H9 (cell line): ENCODE measurements at regions not wholly inside any gene's neighbourhood (a gene's known extent, or its start where the extent isn't known, plus 50 kb on each side); places are given as distances from the start of the nearest gene placed in this dataset.

Experiments used
- DNase-seq: peaks from one replicate; pipeline ENCODE4 v3.0.0-alpha.2; 2017
- H2AFZ ChIP-seq: one replicate; pipeline ENCODE4 v1.6.1; 2013; ENCODE audit warnings: mild to moderate bottlenecking, low read length, control low read depth, moderate library complexity
- H2AK5ac ChIP-seq: 2 replicates; pipeline ENCODE4 v1.6.1; 2013; ENCODE audit warnings: low read length, control low read depth, mixed read lengths; ENCODE audit not compliant: insufficient read length
- H2BK120ac ChIP-seq: one replicate; pipeline ENCODE4 v1.6.1; 2013; ENCODE audit warnings: low read depth, mild to moderate bottlenecking, low read length, control low read depth, inconsistent platforms; ENCODE audit not compliant: poor library complexity, severe bottlenecking
- H2BK12ac ChIP-seq: 2 replicates; pipeline ENCODE4 v1.6.1; 2013; ENCODE audit warnings: low read length, control low read depth, mixed read lengths, low read depth; ENCODE audit not compliant: insufficient read length
- H2BK15ac ChIP-seq: 2 replicates; pipeline ENCODE4 v1.6.1; 2013; ENCODE audit warnings: low read depth, low read length, control low read depth
- H2BK20ac ChIP-seq: one replicate; pipeline ENCODE4 v1.6.1; 2013; ENCODE audit warnings: low read depth, mild to moderate bottlenecking, low read length, control low read depth, inconsistent platforms; ENCODE audit not compliant: poor library complexity, severe bottlenecking
- H2BK5ac ChIP-seq: 2 replicates; pipeline ENCODE4 v1.6.1; 2013; ENCODE audit warnings: low read length, control low read depth, mixed read lengths; ENCODE audit not compliant: insufficient read length
- H3K14ac ChIP-seq: 2 replicates; pipeline ENCODE4 v1.6.1; 2013; ENCODE audit warnings: low read length, control low read depth; ENCODE audit not compliant: insufficient read depth
- H3K18ac ChIP-seq: 2 replicates; pipeline ENCODE4 v1.6.1; 2013; ENCODE audit warnings: low read depth, mild to moderate bottlenecking, mixed read lengths, low read length, control low read depth; ENCODE audit not compliant: insufficient read length
- H3K23ac ChIP-seq: 2 replicates; pipeline ENCODE4 v1.6.1; 2013; ENCODE audit warnings: low read length, control low read depth, mixed read lengths, low read depth; ENCODE audit not compliant: insufficient read length
- H3K23me2 ChIP-seq: 2 replicates; pipeline ENCODE4 v1.6.1; 2013; ENCODE audit warnings: low read depth, mild to moderate bottlenecking, mixed read lengths, low read length, control low read depth; ENCODE audit not compliant: insufficient read length, poor library complexity, severe bottlenecking
- H3K27ac ChIP-seq: 2 replicates; pipeline ENCODE4 v1.5.1; 2013; ENCODE audit warnings: low read length, control low read depth, mixed read lengths, low read depth; ENCODE audit not compliant: insufficient read length
- H3K27me3 ChIP-seq: 2 replicates; pipeline ENCODE4 v1.6.1; 2013; ENCODE audit warnings: low read length, control low read depth, inconsistent platforms; ENCODE audit not compliant: insufficient read depth
- H3K4ac ChIP-seq: 2 replicates; pipeline ENCODE4 v1.6.1; 2013; ENCODE audit warnings: low read depth, mild to moderate bottlenecking, control low read depth, inconsistent platforms, low read length, moderate library complexity
- H3K4me1 ChIP-seq: 2 replicates; pipeline ENCODE4 v1.6.1; 2013; ENCODE audit warnings: low read length, control low read depth, inconsistent platforms; ENCODE audit not compliant: insufficient read depth
- H3K4me2 ChIP-seq: 2 replicates; pipeline ENCODE4 v1.6.1; 2013; ENCODE audit warnings: low read length, control low read depth, mixed read lengths; ENCODE audit not compliant: insufficient read length, insufficient read depth
- H3K56ac ChIP-seq: 2 replicates; pipeline ENCODE4 v1.6.1; 2013; ENCODE audit warnings: low read depth, mild to moderate bottlenecking, mixed read lengths, low read length, control low read depth; ENCODE audit not compliant: insufficient read length
- H3K79me1 ChIP-seq: 2 replicates; pipeline ENCODE4 v1.6.1; 2013; ENCODE audit warnings: low read depth, mild to moderate bottlenecking, moderate library complexity, low read length, control low read depth, inconsistent platforms; ENCODE audit not compliant: insufficient read depth, poor library complexity, severe bottlenecking
- H3K79me2 ChIP-seq: 2 replicates; pipeline ENCODE4 v1.6.1; 2013; ENCODE audit warnings: low read length, control low read depth, inconsistent platforms; ENCODE audit not compliant: insufficient read depth
- H3K9ac ChIP-seq: 2 replicates; pipeline ENCODE4 v1.6.1; 2013; ENCODE audit warnings: low read length, control low read depth, mixed read lengths; ENCODE audit not compliant: insufficient read length; ENCODE audit errors: extremely low read depth
- H3K9me3 ChIP-seq: one replicate; pipeline ENCODE4 v1.6.1; 2013; ENCODE audit warnings: low read depth, low read length, inconsistent platforms; ENCODE audit not compliant: control insufficient read depth
- H3T11ph ChIP-seq: one replicate; pipeline ENCODE4 v1.6.1; 2013; ENCODE audit warnings: mild to moderate bottlenecking, low read length, control low read depth, inconsistent platforms
- H4K20me1 ChIP-seq: one replicate; pipeline ENCODE4 v1.6.1; 2013; ENCODE audit not compliant: control insufficient read depth, insufficient read length, insufficient read depth
- H4K5ac ChIP-seq: 2 replicates; pipeline ENCODE4 v1.6.1; 2013; ENCODE audit warnings: low read depth, mild to moderate bottlenecking, mixed read lengths, low read length, control low read depth; ENCODE audit not compliant: insufficient read length
- H4K8ac ChIP-seq: replicated peaks from 2 replicates; pipeline ENCODE4 v1.6.1; 2013; ENCODE audit warnings: low read length, control low read depth, mixed read lengths, low read depth; ENCODE audit not compliant: insufficient read length
- H4K91ac ChIP-seq: 2 replicates; pipeline ENCODE4 v1.6.1; 2013; ENCODE audit warnings: low read depth, mild to moderate bottlenecking, moderate library complexity, mixed read lengths, low read length, control low read depth; ENCODE audit not compliant: insufficient read length
- H3K27ac Mint-ChIP-seq, 3 experiments: 2 replicates in 2 of 3; 3 replicates in 1 of 3; pipeline ENCODE4 v1.8.0; 2020 to 2021; ENCODE audit warnings: mixed read lengths in 3 of 3, mild to moderate bottlenecking in 1 of 3, moderate library complexity in 1 of 3
- H3K27me3 Mint-ChIP-seq: 2 replicates; pipeline ENCODE4 v1.8.0; 2021; ENCODE audit warnings: low read depth, mild to moderate bottlenecking, moderate library complexity, mixed read lengths
- H3K36me3 Mint-ChIP-seq, 3 experiments: 2 replicates in 2 of 3; 3 replicates in 1 of 3; pipeline ENCODE4 v1.8.0; 2020 to 2021; ENCODE audit warnings: low read depth in 3 of 3, mixed read lengths in 3 of 3; ENCODE audit not compliant: insufficient read depth in 1 of 3
- H3K4me1 Mint-ChIP-seq, 2 experiments: 2 replicates each; pipeline ENCODE4 v1.8.0; 2020; ENCODE audit warnings: mixed read lengths in 2 of 2
- H3K4me3 Mint-ChIP-seq, 2 experiments: 2 replicates in 1 of 2; 3 replicates in 1 of 2; pipeline ENCODE4 v1.8.0; 2020 to 2021; ENCODE audit warnings: mild to moderate bottlenecking in 2 of 2, mixed read lengths in 2 of 2, moderate library complexity in 1 of 2
- H3K9me3 Mint-ChIP-seq, 2 experiments: 2 replicates in 1 of 2; 3 replicates in 1 of 2; pipeline ENCODE4 v1.8.0; 2020; ENCODE audit warnings: mild to moderate bottlenecking in 2 of 2, mixed read lengths in 2 of 2, moderate library complexity in 1 of 2
- CTCF ChIP-seq: fragments of 200-600 bp; sonication (generic); conservative IDR thresholded peaks from 3 replicates; pipeline ENCODE4 v1.8.0; 2021; ENCODE audit warnings: antibody characterized with exemption, mild to moderate bottlenecking

GRCh38 chr6:137357948-137358266, 136.3 kb downstream of the OLIG3 start:
- H3K27me3 ChIP-seq = no peaks in the 10 kb centered on the region
- H4K20me1 ChIP-seq = no peaks in the 10 kb centered on the region
- H3K14ac ChIP-seq = no peak overlapping the region
- no peak overlapping the region for H2BK15ac ChIP-seq
- H3K36me3 Mint-ChIP-seq = no peaks in the 10 kb centered on the region
- TF ChIP-seq CTCF = no peak
- H4K5ac ChIP-seq = no peak overlapping the region
- no peaks in the 10 kb centered on the region for H3K27me3 Mint-ChIP-seq
- no peak overlapping the region for H2BK12ac ChIP-seq
- H3K4me2 ChIP-seq = no peak overlapping the region
- H3K23ac ChIP-seq = no peak overlapping the region
- H3K27ac Mint-ChIP-seq = no peak overlapping the region
- no peaks in the 10 kb centered on the region for H3K4me1 ChIP-seq
- H2BK5ac ChIP-seq = no peak overlapping the region
- no peak overlapping the region for H3K56ac ChIP-seq
- H3T11ph ChIP-seq = no peak overlapping the region
- no peaks in the 10 kb centered on the region for H3K79me1 ChIP-seq
- H3K4me3 Mint-ChIP-seq = no peak overlapping the region
- no peak overlapping the region for H3K27ac ChIP-seq
- no peaks in the 10 kb centered on the region for H3K23me2 ChIP-seq
- H3K9me3 ChIP-seq = no peaks in the 10 kb centered on the region
- H3K9ac ChIP-seq = no peak overlapping the region
- no peak overlapping the region for H4K8ac ChIP-seq
- H2AFZ ChIP-seq = no peak overlapping the region
- H2BK120ac ChIP-seq = no peak overlapping the region
- no peaks in the 10 kb centered on the region for H3K79me2 ChIP-seq
- no peak overlapping the region for H3K4ac ChIP-seq
- no peaks in the 10 kb centered on the region for H3K9me3 Mint-ChIP-seq
- no peak for DNase-seq
- no peak overlapping the region for H2AK5ac ChIP-seq
- no peak overlapping the region for H4K91ac ChIP-seq
- H2BK20ac ChIP-seq = no peak overlapping the region
- H3K18ac ChIP-seq = no peak overlapping the region
- peaks cover 5% of the 10 kb centered on the region in 2 experiments; a peak in 3 of 4 replicates for H3K4me1 Mint-ChIP-seq
